ENCODE measurements at regions not wholly inside any gene's neighbourhood (a gene's known extent, or its start where the extent isn't known, plus 50 kb on each side); places are given as distances from the start of the nearest gene placed in this dataset.

DNA sequence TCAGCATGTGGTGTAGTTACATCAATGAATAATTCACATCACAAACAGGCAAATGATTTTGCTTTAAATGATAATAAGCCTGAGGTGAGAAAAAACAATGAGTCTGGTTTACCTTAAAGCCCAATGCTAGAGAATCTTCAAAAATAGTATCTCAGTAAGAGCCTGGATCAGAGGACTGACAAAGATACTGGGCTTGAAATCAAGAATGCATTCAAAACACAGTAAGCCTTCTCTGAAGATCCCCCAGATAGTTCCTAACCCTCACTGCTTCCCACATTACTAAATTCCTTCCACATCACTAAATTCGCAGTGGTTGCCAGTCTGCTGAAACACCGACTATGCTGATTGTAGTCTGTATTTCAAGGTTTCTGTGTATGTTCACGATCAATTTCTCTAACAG lies 514.9 kb downstream of the SUCLG1 start:
- TF ChIP-seq GATA2 (IDR thresholded peaks at IDR 0.05; ENCODE audit: low read depth, low read length) (no peak), GATA3 (IDR thresholded peaks at IDR 0.05; ENCODE audit: low read depth, low read length) (no peak)

All from SH-SY5Y (cell line).